ENCODE measurements at regions not wholly inside any gene's neighbourhood (a gene's known extent, or its start where the extent isn't known, plus 50 kb on each side); places are given as distances from the start of the nearest gene placed in this dataset.

DNA sequence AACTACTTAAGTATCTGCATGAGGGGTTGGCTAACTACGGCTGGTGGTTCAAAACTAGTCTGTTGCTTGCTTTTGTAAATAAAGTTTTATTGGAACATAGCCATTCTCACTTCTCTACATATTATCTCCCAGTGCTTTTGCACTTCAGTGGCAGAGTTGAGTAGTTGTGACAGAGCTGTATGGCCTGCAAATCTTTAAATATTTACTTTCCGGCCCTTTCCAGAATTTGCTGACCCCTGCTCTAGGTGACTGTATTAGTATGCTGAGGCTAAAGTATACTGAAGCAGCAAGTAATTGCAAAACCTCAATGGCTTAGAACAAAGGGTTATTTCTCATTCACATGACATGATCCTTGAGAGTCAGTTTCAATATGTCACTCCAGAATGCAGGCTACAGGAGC, 78.3 kb downstream of the OTUD1 start:
- ChIA-PET POLR2A (no interaction called here), CTCF (interaction anchor here (1.4 kb wide), 1 partner anchor 65 kb away, joined by 3 read pairs; no protein-coding TSS in a partner anchor)
- Mint-ChIP-seq H3K9me3 (peaks cover 0 to 5% (median 0%) of the 10 kb centered on the region in 5 donors), H3K27ac (no peak overlapping the region), H3K4me3 (no peak overlapping the region), H3K27me3 (peaks cover 16 to 58% of the 10 kb centered on the region in 2 donors), H3K36me3 (no peaks in the 10 kb centered on the region), H3K4me1 (no peaks in the 10 kb centered on the region)
- Histone ChIP-seq H3K36me3 (ENCODE audit: insufficient read depth, low read length) (no peaks in the 10 kb centered on the region), H3K9me3 (ENCODE audit: low read length) (no peaks in the 10 kb centered on the region), H3K4me1 (ENCODE audit: insufficient read depth, low read length) (no peaks in the 10 kb centered on the region), H3K27ac (ENCODE audit: low read depth, low read length) (no peak overlapping the region), H3K27me3 (ENCODE audit: insufficient read depth, low read length, poor library complexity, severe bottlenecking) (no peaks in the 10 kb centered on the region), H3K4me3 (ENCODE audit: low read length) (no peak overlapping the region)
- no peak for DNase-seq

DNA sequence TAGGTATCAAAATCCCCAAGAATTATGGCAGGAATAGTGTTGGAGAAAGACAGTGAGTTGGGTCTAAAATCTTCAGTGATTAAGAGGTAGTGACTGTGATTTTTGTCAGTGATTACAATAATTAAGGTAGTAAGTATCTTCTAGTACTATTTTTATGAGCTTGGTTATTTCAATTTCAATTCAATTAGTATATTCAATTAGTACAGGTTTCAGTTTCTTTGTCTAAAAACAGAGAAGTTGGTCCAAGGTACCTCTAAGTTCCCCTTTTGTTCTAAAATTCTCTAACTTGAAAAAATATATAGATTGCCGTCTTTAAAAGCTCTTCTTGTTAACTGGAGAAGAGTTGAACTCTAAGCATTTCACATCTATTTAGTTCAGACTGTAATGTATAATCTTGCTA, 82.9 kb downstream of the OTUD1 start:
- Mint-ChIP-seq H3K27me3 (peaks cover 4 to 34% of the 10 kb centered on the region in 2 donors), H3K36me3 (no peaks in the 10 kb centered on the region), H3K4me3 (no peak overlapping the region), H3K4me1 (no peaks in the 10 kb centered on the region), H3K27ac (no peak overlapping the region), H3K9me3 (no peaks in the 10 kb centered on the region)
- Histone ChIP-seq H3K9me3 (ENCODE audit: low read length) (no peaks in the 10 kb centered on the region), H3K36me3 (ENCODE audit: insufficient read depth, low read length) (no peaks in the 10 kb centered on the region), H3K27me3 (ENCODE audit: insufficient read depth, low read length, poor library complexity, severe bottlenecking) (no peaks in the 10 kb centered on the region), H3K4me1 (ENCODE audit: insufficient read depth, low read length) (no peaks in the 10 kb centered on the region), H3K4me3 (ENCODE audit: low read length) (no peak overlapping the region), H3K27ac (ENCODE audit: low read depth, low read length) (no peak overlapping the region)
- DNase-seq: no peak
- ChIA-PET POLR2A (no interaction called here), CTCF (interaction anchor here (1.1 to 2.7 kb wide), 2 partner anchors 46 to 207 kb away, joined by 3 to 15 read pairs; no protein-coding TSS in a partner anchor)

DNA sequence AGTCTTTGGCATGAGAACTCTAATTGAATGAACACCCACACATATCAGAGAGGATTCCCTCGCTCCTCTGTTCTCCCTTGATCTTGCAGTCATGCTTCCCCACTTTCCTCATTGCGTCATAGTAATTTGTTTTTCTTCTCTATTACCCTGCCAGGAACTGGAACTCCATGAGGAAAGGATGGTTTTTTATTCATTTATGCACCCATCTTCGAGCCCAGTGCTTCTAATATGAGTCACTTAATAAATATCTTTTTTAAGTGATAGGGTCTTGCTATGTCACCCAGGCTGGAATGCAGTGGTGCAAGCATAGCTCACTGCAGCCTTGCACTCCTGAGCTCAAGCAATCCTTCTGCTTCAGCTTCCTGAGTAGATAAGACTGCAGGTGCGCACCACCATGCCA, 83.5 kb downstream of the OTUD1 start:
- H3K27ac ChIP-seq (ENCODE audit: low read depth, low read length): no peak overlapping the region
- no peaks in the 10 kb centered on the region for H3K36me3 ChIP-seq (ENCODE audit: insufficient read depth, low read length)
- ChIA-PET CTCF (interaction anchor here (1.2 to 2.7 kb wide), 2 partner anchors 208 kb away, joined by 4 to 15 read pairs; no protein-coding TSS in a partner anchor), POLR2A (no interaction called here)
- H3K4me1 Mint-ChIP-seq: no peaks in the 10 kb centered on the region
- no peaks in the 10 kb centered on the region for H3K9me3 Mint-ChIP-seq
- H3K4me3 ChIP-seq (ENCODE audit: low read length): no peak overlapping the region
- no peaks in the 10 kb centered on the region for H3K27me3 ChIP-seq (ENCODE audit: insufficient read depth, low read length, poor library complexity, severe bottlenecking)
- peaks cover 4 to 34% of the 10 kb centered on the region in 2 donors for H3K27me3 Mint-ChIP-seq
- H3K4me3 Mint-ChIP-seq: no peak overlapping the region
- no peaks in the 10 kb centered on the region for H3K4me1 ChIP-seq (ENCODE audit: insufficient read depth, low read length)
- H3K36me3 Mint-ChIP-seq: no peaks in the 10 kb centered on the region
- DNase-seq: no peak
- H3K27ac Mint-ChIP-seq: no peak overlapping the region
- no peaks in the 10 kb centered on the region for H3K9me3 ChIP-seq (ENCODE audit: low read length)

DNA sequence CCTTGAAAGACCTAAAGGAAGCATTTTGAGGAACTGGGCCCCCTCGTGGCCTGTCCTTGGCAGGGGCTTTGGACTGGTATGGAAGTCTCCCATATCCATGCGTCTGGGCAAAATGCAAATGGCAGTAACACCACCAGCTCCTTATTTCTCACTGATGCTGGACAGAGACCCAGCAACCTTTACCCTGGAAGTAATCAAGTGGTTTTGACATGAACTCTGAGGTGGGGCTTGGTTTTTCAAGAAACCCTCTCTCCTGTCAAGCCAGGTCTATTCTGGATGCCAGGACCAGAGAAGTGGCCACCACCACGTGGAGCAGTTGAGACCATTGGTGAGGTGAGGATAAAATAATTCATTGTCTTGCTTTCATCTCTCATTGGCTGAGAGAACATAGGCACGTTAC, 84.4 kb downstream of the OTUD1 start:
- Histone ChIP-seq H3K9me3 (ENCODE audit: low read length) (no peaks in the 10 kb centered on the region), H3K27me3 (ENCODE audit: insufficient read depth, low read length, poor library complexity, severe bottlenecking) (no peaks in the 10 kb centered on the region), H3K27ac (ENCODE audit: low read depth, low read length) (no peak overlapping the region), H3K36me3 (ENCODE audit: insufficient read depth, low read length) (no peaks in the 10 kb centered on the region), H3K4me3 (ENCODE audit: low read length) (no peak overlapping the region), H3K4me1 (ENCODE audit: insufficient read depth, low read length) (no peaks in the 10 kb centered on the region)
- Mint-ChIP-seq H3K36me3 (no peaks in the 10 kb centered on the region), H3K4me3 (no peak overlapping the region), H3K27ac (no peak overlapping the region), H3K27me3 (peaks cover 4 to 34% of the 10 kb centered on the region in 2 donors), H3K9me3 (no peaks in the 10 kb centered on the region), H3K4me1 (no peaks in the 10 kb centered on the region)
- POLR2A ChIA-PET: no interaction called here
- no peak for DNase-seq
- CTCF ChIA-PET: interaction anchor here (1.2 kb wide), 1 partner anchor 208 kb away, joined by 4 read pairs; no protein-coding TSS in a partner anchor

DNA sequence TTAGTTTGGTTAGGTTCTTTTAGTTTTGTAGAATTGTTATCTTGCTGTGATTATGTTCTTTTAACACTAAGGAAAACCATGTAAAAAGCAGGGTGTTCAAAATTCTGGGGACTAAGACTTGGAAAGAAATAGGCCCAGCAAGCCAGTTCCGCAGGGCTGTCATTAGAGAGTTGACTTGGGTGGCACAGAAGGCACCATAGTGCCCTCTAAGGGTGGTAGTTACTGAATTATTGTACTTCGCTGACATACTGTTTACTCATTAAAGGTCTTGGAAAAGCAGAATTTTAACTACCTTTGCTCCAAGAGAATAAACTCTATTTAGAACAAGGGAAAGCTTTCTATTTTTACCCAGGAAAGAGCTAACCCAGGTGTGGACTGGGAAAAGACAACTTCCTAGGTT, 86.5 kb downstream of the OTUD1 start:
- Histone ChIP-seq H3K36me3 (ENCODE audit: insufficient read depth, low read length) (no peaks in the 10 kb centered on the region), H3K27ac (ENCODE audit: low read depth, low read length) (no peak overlapping the region), H3K9me3 (ENCODE audit: low read length) (no peaks in the 10 kb centered on the region), H3K4me1 (ENCODE audit: insufficient read depth, low read length) (no peaks in the 10 kb centered on the region), H3K4me3 (ENCODE audit: low read length) (no peak overlapping the region), H3K27me3 (ENCODE audit: insufficient read depth, low read length, poor library complexity, severe bottlenecking) (no peaks in the 10 kb centered on the region)
- no peak overlapping the region for H3K4me3 Mint-ChIP-seq
- ChIA-PET POLR2A (no interaction called here), CTCF (interaction anchor here (1.0 to 3.7 kb wide), 4 partner anchors 209 to 306 kb away, joined by 3 to 21 read pairs (median 4); no protein-coding TSS in a partner anchor)
- no peaks in the 10 kb centered on the region for H3K36me3 Mint-ChIP-seq
- no peaks in the 10 kb centered on the region for H3K4me1 Mint-ChIP-seq
- no peak for DNase-seq
- H3K9me3 Mint-ChIP-seq: no peaks in the 10 kb centered on the region
- peaks cover 4 to 22% of the 10 kb centered on the region in 2 donors for H3K27me3 Mint-ChIP-seq
- no peak overlapping the region for H3K27ac Mint-ChIP-seq

DNA sequence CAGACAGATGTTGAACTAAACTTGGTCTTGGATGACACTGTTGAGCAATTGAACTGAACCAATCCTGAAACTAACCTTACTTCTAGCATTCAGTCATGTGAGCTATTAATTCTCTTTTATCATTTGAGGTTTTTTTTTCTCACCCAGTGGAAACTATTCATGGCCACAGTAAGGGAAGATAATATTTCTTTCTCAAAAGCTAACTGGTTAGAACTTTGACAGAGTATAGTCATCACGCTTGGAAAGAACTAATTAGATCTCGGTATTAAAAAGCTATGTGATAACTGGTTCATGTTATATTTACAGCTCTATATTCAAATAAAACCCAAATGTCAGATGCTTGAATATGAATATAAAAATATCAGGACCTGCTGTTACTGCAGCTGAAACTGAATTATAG, 89.5 kb downstream of the OTUD1 start:
- Mint-ChIP-seq H3K4me1 (no peaks in the 10 kb centered on the region), H3K9me3 (no peaks in the 10 kb centered on the region), H3K27ac (no peak overlapping the region), H3K27me3 (peaks cover 0 to 18% of the 10 kb centered on the region in 2 donors), H3K4me3 (no peak overlapping the region), H3K36me3 (no peaks in the 10 kb centered on the region)
- Histone ChIP-seq H3K36me3 (ENCODE audit: insufficient read depth, low read length) (no peaks in the 10 kb centered on the region), H3K27ac (ENCODE audit: low read depth, low read length) (no peak overlapping the region), H3K4me3 (ENCODE audit: low read length) (no peak overlapping the region), H3K4me1 (ENCODE audit: insufficient read depth, low read length) (no peaks in the 10 kb centered on the region), H3K27me3 (ENCODE audit: insufficient read depth, low read length, poor library complexity, severe bottlenecking) (no peaks in the 10 kb centered on the region), H3K9me3 (ENCODE audit: low read length) (no peaks in the 10 kb centered on the region)
- no peak for DNase-seq
- CTCF ChIA-PET: interaction anchor here (1.1 to 4.9 kb wide), 9 partner anchors 19 to 370 kb away, joined by 3 to 42 read pairs (median 4); no protein-coding TSS in a partner anchor
- POLR2A ChIA-PET: no interaction called here

DNA sequence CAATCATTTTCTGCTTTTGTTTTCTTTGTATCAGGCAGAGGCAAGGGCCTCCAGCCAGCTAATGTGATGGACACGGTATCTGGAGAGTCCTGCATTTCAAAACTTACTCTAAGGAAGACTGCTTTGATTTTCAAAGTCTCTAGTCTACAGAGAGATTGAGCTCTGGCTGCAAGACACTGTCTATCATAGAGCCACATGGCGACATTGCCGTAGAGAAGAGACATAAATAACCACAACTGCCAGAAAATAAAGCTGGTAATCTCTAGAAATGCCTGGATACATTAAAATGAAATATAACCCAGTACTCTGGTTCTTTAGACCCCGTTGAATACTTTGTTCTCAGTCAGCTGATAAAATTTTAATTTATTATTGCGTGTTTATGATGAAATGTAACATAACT, 90.8 kb downstream of the OTUD1 start:
- Mint-ChIP-seq H3K4me1 (peaks cover 0 to 5% (median 4%) of the 10 kb centered on the region in 3 donors), H3K9me3 (no peaks in the 10 kb centered on the region), H3K4me3 (no peak overlapping the region), H3K27me3 (peaks cover 4 to 23% of the 10 kb centered on the region in 2 donors), H3K27ac (no peak overlapping the region), H3K36me3 (no peaks in the 10 kb centered on the region)
- CTCF ChIA-PET: interaction anchor here (1.2 to 4.9 kb wide), 8 partner anchors 10 to 371 kb away, joined by 3 to 42 read pairs (median 4); no protein-coding TSS in a partner anchor
- H3K27ac ChIP-seq (ENCODE audit: low read depth, low read length): no peak overlapping the region
- POLR2A ChIA-PET: no interaction called here
- no peaks in the 10 kb centered on the region for H3K27me3 ChIP-seq (ENCODE audit: insufficient read depth, low read length, poor library complexity, severe bottlenecking)
- no peaks in the 10 kb centered on the region for H3K9me3 ChIP-seq (ENCODE audit: low read length)
- no peak for DNase-seq
- H3K4me1 ChIP-seq (ENCODE audit: insufficient read depth, low read length): no peaks in the 10 kb centered on the region
- no peak overlapping the region for H3K4me3 ChIP-seq (ENCODE audit: low read length)
- H3K36me3 ChIP-seq (ENCODE audit: insufficient read depth, low read length): no peaks in the 10 kb centered on the region

DNA sequence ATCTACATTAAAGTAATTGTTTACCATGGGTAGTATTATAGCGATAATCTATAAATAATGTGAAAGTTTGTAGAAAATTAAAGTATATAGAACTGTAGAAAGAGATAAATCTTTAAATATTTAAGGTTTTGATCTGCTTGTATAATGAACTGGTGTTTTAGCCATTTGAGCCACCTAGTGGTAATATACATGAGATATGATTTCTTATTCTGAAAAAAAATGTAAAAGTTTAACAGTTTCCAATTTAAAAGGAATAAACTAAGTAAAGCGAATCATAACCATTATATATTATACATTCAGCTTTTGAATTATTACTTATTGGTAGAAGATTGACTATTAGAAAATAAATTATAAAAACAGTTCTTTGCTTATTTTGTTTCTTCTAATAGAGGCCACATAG, 91.2 kb downstream of the OTUD1 start:
- H3K27ac ChIP-seq (ENCODE audit: low read depth, low read length): no peak overlapping the region
- Mint-ChIP-seq H3K9me3 (no peaks in the 10 kb centered on the region), H3K36me3 (no peaks in the 10 kb centered on the region), H3K4me3 (no peak overlapping the region), H3K4me1 (peaks cover 0 to 5% (median 4%) of the 10 kb centered on the region in 3 donors), H3K27me3 (peaks cover 4 to 23% of the 10 kb centered on the region in 2 donors), H3K27ac (no peak overlapping the region)
- no peaks in the 10 kb centered on the region for H3K36me3 ChIP-seq (ENCODE audit: insufficient read depth, low read length)
- ChIA-PET CTCF (interaction anchor here (1.2 to 4.9 kb wide), 5 partner anchors 10 to 215 kb away, joined by 4 to 42 read pairs (median 4); no protein-coding TSS in a partner anchor), POLR2A (no interaction called here)
- no peaks in the 10 kb centered on the region for H3K9me3 ChIP-seq (ENCODE audit: low read length)
- no peak overlapping the region for H3K4me3 ChIP-seq (ENCODE audit: low read length)
- no peak for DNase-seq
- no peaks in the 10 kb centered on the region for H3K27me3 ChIP-seq (ENCODE audit: insufficient read depth, low read length, poor library complexity, severe bottlenecking)
- H3K4me1 ChIP-seq (ENCODE audit: insufficient read depth, low read length): no peaks in the 10 kb centered on the region
